Naive thymus-derived CD4-positive, alpha-beta T cell (primary cell): ENCODE measurements at regions not wholly inside any gene's neighbourhood (a gene's known extent, or its start where the extent isn't known, plus 50 kb on each side); places are given as distances from the start of the nearest gene placed in this dataset.
"Not testable (repeated sequence)": the region's sequence is repeated elsewhere in the genome, so short reads cannot be mapped to it uniquely, and the experiment has no call there.

Source experiments
- ATAC-seq: fragments of 150-1000 bp; cut with Tn5 transposase; 2 replicates; pipeline ENCODE4 v1.10.0; 2021; ENCODE audit warnings: mild to moderate bottlenecking, moderate library complexity
- CTCF ChIA-PET: fragments of 350-600 bp; sonication (Branson Sonifier 250); formaldehyde crosslinking; loops from one replicate; lab custom pipeline; 2021; ENCODE audit warnings: antibody characterized with exemption; lab: Charles Lee
- POLR2A ChIA-PET: fragments of 350-600 bp; sonication (Branson Sonifier 250); formaldehyde crosslinking; loops from one replicate; lab custom pipeline; 2021; ENCODE audit warnings: antibody characterized with exemption, inconsistent platforms; lab: Charles Lee
- DNase-seq, 9 donors: peaks; one replicate each; pipeline versions ENCODE4 v3.0.0 to v3.0.0-alpha.2; 2020 to 2022; ENCODE audit warnings: mixed read lengths in 1 of 9
- H3K27ac ChIP-seq: one replicate; pipeline ENCODE4 v1.7.0; 2013; ENCODE audit warnings: mild to moderate bottlenecking, low read depth, low read length, moderate library complexity
- H3K27me3 ChIP-seq, 2 donors: one replicate each; pipeline ENCODE4 v1.7.0; 2013; ENCODE audit warnings: low read length in 2 of 2, mild to moderate bottlenecking in 2 of 2, moderate library complexity in 2 of 2; ENCODE audit not compliant: control insufficient read depth in 2 of 2, insufficient read depth in 2 of 2
- H3K36me3 ChIP-seq, 3 experiments: 1 replicate in 2 of 3; 2 replicates in 1 of 3; pipeline ENCODE4 v1.7.0; 2013; ENCODE audit warnings: low read length in 3 of 3, mild to moderate bottlenecking in 3 of 3, moderate library complexity in 1 of 3; ENCODE audit not compliant: insufficient read depth in 3 of 3, control insufficient read depth in 2 of 3
- H3K4me1 ChIP-seq, 2 donors: one replicate each; pipeline ENCODE4 v1.7.0; 2013; ENCODE audit warnings: low read length in 2 of 2, mild to moderate bottlenecking in 2 of 2, moderate library complexity in 1 of 2; ENCODE audit not compliant: control insufficient read depth in 2 of 2, insufficient read depth in 2 of 2
- H3K4me3 ChIP-seq: 2 replicates; pipeline ENCODE4 v1.7.0; 2013; ENCODE audit warnings: mild to moderate bottlenecking, low read length
- H3K9me3 ChIP-seq, 3 experiments: 1 replicate in 2 of 3; 2 replicates in 1 of 3; pipeline ENCODE4 v1.7.0; 2013; ENCODE audit warnings: low read length in 3 of 3; ENCODE audit not compliant: control insufficient read depth in 2 of 3
- H3K27ac Mint-ChIP-seq, 9 donors: one replicate each; pipeline ENCODE4 v1.8.0; 2020 to 2022; ENCODE audit warnings: mixed read lengths in 9 of 9, mild to moderate bottlenecking in 8 of 9, moderate library complexity in 5 of 9, inconsistent platforms in 2 of 9
- H3K27me3 Mint-ChIP-seq, 5 donors: one replicate each; pipeline ENCODE4 v1.8.0; 2021 to 2022; ENCODE audit warnings: mixed read lengths in 5 of 5, mild to moderate bottlenecking in 1 of 5
- H3K36me3 Mint-ChIP-seq, 5 donors: one replicate each; pipeline ENCODE4 v1.8.0; 2020 to 2022; ENCODE audit warnings: mixed read lengths in 5 of 5, mild to moderate bottlenecking in 3 of 5, inconsistent platforms in 1 of 5
- H3K4me1 Mint-ChIP-seq, 7 donors: one replicate each; pipeline ENCODE4 v1.8.0; 2020 to 2022; ENCODE audit warnings: mixed read lengths in 7 of 7, mild to moderate bottlenecking in 3 of 7, inconsistent platforms in 1 of 7
- H3K4me3 Mint-ChIP-seq, 10 donors: one replicate each; pipeline ENCODE4 v1.8.0; 2020 to 2022; ENCODE audit warnings: mild to moderate bottlenecking in 10 of 10, mixed read lengths in 10 of 10, moderate library complexity in 6 of 10, inconsistent platforms in 2 of 10
- H3K9me3 Mint-ChIP-seq, 11 donors: one replicate each; pipeline ENCODE4 v1.8.0; 2020 to 2022; ENCODE audit warnings: mixed read lengths in 11 of 11, mild to moderate bottlenecking in 4 of 11, inconsistent platforms in 1 of 11, moderate library complexity in 1 of 11
- intact Hi-C, 2 donors: fragments of 100-400 bp; cut with micrococcal nuclease; formaldehyde crosslinking; loops; one replicate each; pipeline ENCODE4 v1.15.1; 2023

DNA sequence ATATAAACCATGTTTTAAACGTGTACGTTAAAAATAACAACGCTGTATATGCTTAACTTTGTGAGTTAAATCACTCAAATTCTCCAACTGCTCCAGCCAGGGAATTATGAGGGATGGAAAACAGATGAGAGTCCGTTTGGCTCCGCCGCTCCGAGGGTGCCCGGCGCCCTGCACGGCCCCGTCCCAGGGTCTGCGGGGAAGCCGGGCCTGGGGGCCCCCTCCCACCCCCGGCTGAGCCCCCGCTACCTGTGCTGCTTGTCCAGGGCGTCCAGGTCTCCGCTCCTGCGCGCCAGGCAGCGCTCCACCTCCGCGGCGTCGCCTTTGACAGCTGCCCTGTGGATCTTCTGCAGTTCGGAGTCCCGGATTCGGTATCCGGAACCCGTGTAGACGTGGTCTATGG lies 415.5 kb downstream of the FOXD4L4 start:
- H3K27ac Mint-ChIP-seq, H3K27me3 Mint-ChIP-seq, H3K9me3 Mint-ChIP-seq, H3K36me3 Mint-ChIP-seq, H3K27ac ChIP-seq, H3K4me1 Mint-ChIP-seq, ATAC-seq, H3K4me1 ChIP-seq, H3K4me3 ChIP-seq, intact Hi-C loops, CTCF ChIA-PET, H3K36me3 ChIP-seq, DNase-seq, H3K9me3 ChIP-seq, H3K27me3 ChIP-seq, H3K4me3 Mint-ChIP-seq, POLR2A ChIA-PET: not testable (repeated sequence)

DNA sequence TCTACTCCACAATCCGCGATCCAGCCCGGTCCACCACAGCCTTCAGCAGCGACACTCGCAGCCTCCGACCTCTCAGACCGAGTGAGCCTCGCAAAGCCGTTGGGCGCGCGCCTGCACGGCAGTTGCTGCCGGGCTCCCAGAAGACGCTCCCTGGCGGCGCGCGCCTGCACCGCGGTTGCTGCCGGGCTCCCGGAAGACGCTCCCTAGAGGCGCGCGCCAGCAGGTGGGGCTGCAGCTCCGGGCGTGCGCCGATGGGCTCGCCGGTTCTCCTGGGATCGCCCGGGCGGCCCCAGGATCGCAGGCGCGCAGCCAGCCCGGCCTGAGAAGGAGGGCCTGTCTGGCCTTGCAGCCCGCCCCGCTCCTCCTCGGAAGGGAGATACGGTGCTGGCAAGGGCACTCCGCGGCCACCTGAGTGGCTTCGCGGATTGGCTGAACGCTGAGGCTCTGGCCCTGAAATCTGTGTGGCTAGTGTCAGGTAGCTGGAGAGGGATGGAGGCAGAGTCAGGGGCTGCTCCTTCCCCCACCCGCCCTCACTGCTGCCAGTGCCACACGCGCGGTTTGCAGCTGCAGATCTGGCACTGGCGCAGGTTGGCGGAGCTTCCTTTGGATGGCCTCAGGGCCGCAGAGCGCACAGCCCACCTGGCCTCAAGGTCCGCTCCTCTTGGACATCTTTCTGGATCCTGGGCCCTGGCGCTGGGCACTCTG lies 416.2 kb downstream of the FOXD4L4 start:
- DNase-seq (peak in 6 of 9 donors; percentile 6 to 67 (median 16)), ATAC-seq (peak; percentile 83)
- POLR2A ChIA-PET, H3K4me1 Mint-ChIP-seq, intact Hi-C loops, H3K9me3 ChIP-seq, H3K4me3 Mint-ChIP-seq, H3K27ac ChIP-seq, H3K9me3 Mint-ChIP-seq, H3K4me1 ChIP-seq, H3K36me3 Mint-ChIP-seq, H3K36me3 ChIP-seq, H3K27me3 Mint-ChIP-seq, CTCF ChIA-PET, H3K27ac Mint-ChIP-seq, H3K4me3 ChIP-seq, H3K27me3 ChIP-seq: not testable (repeated sequence)

DNA sequence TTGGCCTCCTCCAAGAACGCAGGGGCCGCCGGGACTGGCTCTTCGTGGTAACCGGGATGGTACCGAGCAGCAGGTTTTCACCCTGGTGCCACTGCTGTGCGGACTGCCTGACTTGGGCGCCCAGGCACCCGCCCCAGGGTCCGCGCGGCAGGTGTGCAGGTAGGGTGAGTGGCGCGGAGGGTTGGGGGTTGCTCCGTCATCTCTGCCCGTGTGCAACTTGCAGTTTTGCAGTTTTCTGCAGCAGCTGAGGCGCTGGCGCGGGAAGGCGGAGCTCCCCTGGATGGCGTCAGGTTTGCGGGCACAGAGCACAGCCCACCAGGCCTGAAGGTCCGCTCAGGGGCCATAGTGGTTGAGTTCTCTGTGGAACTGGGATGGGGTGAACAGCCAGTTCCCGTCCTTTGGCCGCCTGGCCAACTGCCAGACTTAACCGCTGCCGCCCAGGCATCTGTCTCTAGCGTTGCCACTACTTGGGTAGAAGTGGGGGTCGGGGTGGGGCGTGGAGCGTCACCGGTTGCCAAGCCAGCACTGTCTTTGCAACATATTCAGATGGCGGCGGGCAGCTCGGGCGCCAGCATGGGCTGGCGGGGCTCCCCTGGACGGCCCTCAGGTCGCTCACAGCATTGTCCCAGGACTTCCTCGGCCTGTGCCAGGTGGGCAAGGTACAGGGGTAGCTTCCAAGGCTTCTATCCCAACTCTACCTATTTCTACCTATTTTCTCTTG lies 417.2 kb downstream of the FOXD4L4 start:
- ATAC-seq, H3K9me3 ChIP-seq, H3K36me3 Mint-ChIP-seq, H3K4me1 ChIP-seq, H3K27me3 Mint-ChIP-seq, H3K4me1 Mint-ChIP-seq, H3K27ac ChIP-seq, H3K9me3 Mint-ChIP-seq, H3K27ac Mint-ChIP-seq, CTCF ChIA-PET, H3K27me3 ChIP-seq, H3K4me3 ChIP-seq, H3K36me3 ChIP-seq, POLR2A ChIA-PET, intact Hi-C loops, H3K4me3 Mint-ChIP-seq: not testable (repeated sequence)
- DNase-seq = peak in 6 of 9 donors; percentile 2 to 25 (median 18)

DNA sequence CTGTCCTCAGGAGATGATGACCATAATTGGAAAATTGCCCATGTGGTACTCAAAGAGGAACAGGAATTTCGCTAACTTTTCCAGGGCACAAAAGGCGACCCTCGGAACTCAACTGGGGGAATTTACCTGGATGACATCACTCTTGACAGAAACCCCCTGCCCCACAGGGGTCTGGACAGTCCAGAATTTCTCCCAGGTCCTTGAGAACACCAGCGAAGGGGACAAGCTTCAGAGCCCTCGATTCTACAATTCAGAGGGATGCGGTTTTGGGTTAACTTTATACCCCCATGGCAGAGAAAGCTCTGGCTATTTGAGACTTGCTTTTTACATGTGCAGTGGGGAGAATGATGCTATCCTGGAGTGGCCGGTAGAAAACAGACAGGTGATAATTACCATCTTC lies 445.4 kb downstream of the FOXD4L4 start:
- H3K36me3 Mint-ChIP-seq, H3K4me3 Mint-ChIP-seq, H3K27ac Mint-ChIP-seq, H3K27me3 ChIP-seq, H3K9me3 ChIP-seq, H3K4me3 ChIP-seq, CTCF ChIA-PET, intact Hi-C loops, POLR2A ChIA-PET, H3K4me1 Mint-ChIP-seq, H3K9me3 Mint-ChIP-seq, ATAC-seq, H3K36me3 ChIP-seq, H3K27ac ChIP-seq, H3K4me1 ChIP-seq, H3K27me3 Mint-ChIP-seq, DNase-seq: not testable (repeated sequence)

DNA sequence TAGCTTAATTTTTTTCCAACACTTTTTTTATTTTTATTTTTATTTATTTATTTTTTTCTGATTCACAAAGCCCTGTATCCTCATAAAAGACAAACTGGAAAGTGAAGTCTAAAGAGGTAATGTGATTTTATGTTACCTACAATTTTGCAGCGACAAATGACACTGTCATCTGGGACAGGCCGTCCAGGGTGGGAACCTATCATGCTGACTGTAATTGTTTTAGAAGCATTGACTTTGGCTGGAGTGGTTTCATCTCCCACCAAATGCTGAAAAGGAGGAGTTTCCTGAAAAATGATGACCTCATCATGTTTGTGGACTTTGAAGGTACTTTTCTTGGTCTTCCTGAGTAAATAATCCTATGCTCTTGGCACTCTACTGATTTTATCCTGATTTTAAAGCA lies 446.7 kb downstream of the FOXD4L4 start:
- H3K36me3 ChIP-seq, H3K4me1 ChIP-seq, ATAC-seq, H3K4me3 ChIP-seq, H3K9me3 Mint-ChIP-seq, H3K27me3 Mint-ChIP-seq, H3K27ac Mint-ChIP-seq, intact Hi-C loops, H3K4me3 Mint-ChIP-seq, H3K4me1 Mint-ChIP-seq, H3K27me3 ChIP-seq, DNase-seq, POLR2A ChIA-PET, H3K9me3 ChIP-seq, CTCF ChIA-PET, H3K27ac ChIP-seq, H3K36me3 Mint-ChIP-seq: not testable (repeated sequence)

DNA sequence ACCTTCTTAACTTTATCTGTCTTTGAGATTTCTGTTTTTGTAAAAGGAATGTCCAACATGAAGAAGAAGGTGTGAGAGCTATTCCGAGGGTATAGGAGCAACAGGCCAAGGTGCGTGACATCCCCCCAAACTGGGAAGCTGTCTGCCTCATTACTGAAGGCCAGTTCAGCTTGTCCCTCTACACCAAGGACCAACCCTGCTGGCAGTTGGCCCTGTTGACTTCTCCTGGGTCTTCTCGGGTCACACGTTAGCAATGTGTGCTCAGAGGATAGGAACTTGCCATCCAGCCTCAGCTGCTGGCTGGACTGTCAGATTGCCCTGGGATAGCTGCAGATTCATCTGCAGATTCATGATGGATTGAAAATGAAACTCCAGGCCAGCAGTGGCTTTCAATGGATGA lies 460.3 kb downstream of the FOXD4L4 start:
- H3K4me3 Mint-ChIP-seq, H3K36me3 ChIP-seq, DNase-seq, ATAC-seq, POLR2A ChIA-PET, H3K4me1 ChIP-seq, intact Hi-C loops, H3K36me3 Mint-ChIP-seq, H3K4me1 Mint-ChIP-seq, H3K9me3 ChIP-seq, H3K27me3 Mint-ChIP-seq, CTCF ChIA-PET, H3K27ac ChIP-seq, H3K27ac Mint-ChIP-seq, H3K27me3 ChIP-seq, H3K4me3 ChIP-seq: not testable (repeated sequence)
- H3K9me3 Mint-ChIP-seq = peaks cover 0 to 15% (median 5%) of the 10 kb centered on the region in 11 donors

DNA sequence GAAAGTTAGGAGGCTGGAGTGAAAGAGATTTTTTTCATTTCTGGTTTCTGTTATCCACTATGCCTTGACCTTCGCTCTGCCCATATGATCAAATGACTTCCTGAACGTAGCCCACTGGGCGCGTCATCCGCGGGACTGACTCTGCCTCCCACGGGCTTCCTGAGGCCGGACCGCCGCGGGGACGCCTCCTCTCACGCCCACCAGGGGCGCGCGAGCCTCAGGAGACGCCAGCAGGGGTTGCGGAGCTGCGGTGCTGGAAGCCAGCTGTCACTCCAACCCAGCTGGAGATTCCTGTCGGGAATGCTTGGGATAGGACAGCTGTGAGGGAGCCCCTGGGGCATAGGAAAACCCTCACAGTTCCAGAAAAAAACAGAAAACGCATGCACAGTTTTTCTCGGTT lies 461.5 kb downstream of the FOXD4L4 start:
- ATAC-seq = not testable (repeated sequence)

More for the DNA sequence above, 461.5 kb downstream of the FOXD4L4 start:
- H3K9me3 ChIP-seq, H3K36me3 ChIP-seq, H3K27me3 Mint-ChIP-seq, POLR2A ChIA-PET, intact Hi-C loops, CTCF ChIA-PET, H3K4me1 Mint-ChIP-seq, H3K27ac ChIP-seq, H3K27me3 ChIP-seq, DNase-seq, H3K4me3 Mint-ChIP-seq, H3K27ac Mint-ChIP-seq, H3K4me3 ChIP-seq, H3K4me1 ChIP-seq, H3K36me3 Mint-ChIP-seq: not testable (repeated sequence)
- peaks cover 0 to 15% (median 5%) of the 10 kb centered on the region in 11 donors for H3K9me3 Mint-ChIP-seq
